Epithelial cell of esophagus (primary cell): ENCODE measurements at regions not wholly inside any gene's neighbourhood (a gene's known extent, or its start where the extent isn't known, plus 50 kb on each side); places are given as distances from the start of the nearest gene placed in this dataset.
"Not testable (repeated sequence)": the region's sequence is repeated elsewhere in the genome, so short reads cannot be mapped to it uniquely, and the experiment has no call there.

ENCODE experiments used
- DNase-seq: peaks from one replicate; pipeline ENCODE4 v3.0.0; 2010; ENCODE audit warnings: low read depth
- H3K4me3 ChIP-seq: 2 replicates; pipeline ENCODE4 v1.5.1; 2011; ENCODE audit warnings: mild to moderate bottlenecking, low read length, control low read depth
- CTCF ChIP-seq: IDR thresholded peaks from 2 replicates; pipeline ENCODE4 v1.5.1; 2011; ENCODE audit warnings: low read depth, mild to moderate bottlenecking, low read length, control low read depth, inconsistent platforms; ENCODE audit not compliant: insufficient read depth; ENCODE audit errors: missing control alignments

- no peak overlapping the region for H3K4me3 ChIP-seq
- TF ChIP-seq CTCF, result no peak
- DNase-seq, result no peak
Observed at GRCh38 chr2:175679231-175679630, 322.8 kb downstream of the LNPK start.

- no peak for DNase-seq
- no peak for TF ChIP-seq CTCF
- H3K4me3 ChIP-seq, result no peak overlapping the region
Observed at GRCh38 chr2:175677880-175678279, 324.2 kb downstream of the LNPK start.

- no peak overlapping the region for H3K4me3 ChIP-seq
- no peak for DNase-seq
- TF ChIP-seq CTCF, result no peak
Observed at GRCh38 chr2:175676813-175677212, 325.3 kb downstream of the LNPK start.

GRCh38 chr2:175668804-175669203 is 333.3 kb downstream of the LNPK start:
- not testable (repeated sequence) for DNase-seq, H3K4me3 ChIP-seq

- H3K4me3 ChIP-seq, result no peak overlapping the region
- no peak for DNase-seq
- no peak for TF ChIP-seq CTCF
Observed at GRCh38 chr2:175662335-175662734, 339.7 kb downstream of the LNPK start.

- TF ChIP-seq CTCF, result no peak
- H3K4me3 ChIP-seq, result no peak overlapping the region
- DNase-seq, result no peak
Observed at GRCh38 chr2:175648577-175649063, 353.4 kb downstream of the LNPK start.

- no peak for TF ChIP-seq CTCF
- H3K4me3 ChIP-seq, result no peak overlapping the region
- no peak for DNase-seq
Observed at GRCh38 chr2:175647058-175647457, 355.0 kb downstream of the LNPK start.
